ENCODE measurements at regions not wholly inside any gene's neighbourhood (a gene's known extent, or its start where the extent isn't known, plus 50 kb on each side); places are given as distances from the start of the nearest gene placed in this dataset.

DNA sequence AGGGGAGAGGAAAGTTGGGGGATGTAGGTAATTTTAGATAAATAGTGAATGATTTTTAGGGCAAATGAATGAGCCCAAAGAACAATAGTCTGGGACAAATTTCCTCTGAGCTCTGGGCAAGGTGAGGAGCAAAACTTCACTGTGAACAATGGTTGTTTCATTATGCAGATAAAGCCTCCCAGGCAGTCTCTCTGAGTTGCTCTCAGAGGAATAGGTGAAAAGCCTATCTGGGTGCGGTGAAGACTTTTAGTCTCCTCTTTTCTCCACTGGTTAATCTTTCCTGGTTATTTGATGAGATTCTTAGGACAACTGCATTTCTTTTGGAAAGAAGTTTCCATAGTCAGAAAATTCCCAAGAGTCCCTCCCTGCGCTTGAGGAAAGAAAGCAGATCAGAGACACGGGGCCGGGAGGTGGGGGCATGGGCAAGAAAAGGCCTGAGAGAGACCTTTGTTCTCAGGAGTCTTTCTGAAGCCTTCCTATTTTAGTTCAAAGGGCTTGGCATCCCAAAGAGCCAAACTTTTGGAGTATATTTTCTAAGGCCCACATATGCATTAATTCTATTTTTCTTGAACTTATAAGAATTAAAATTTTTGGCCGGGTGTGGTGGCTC lies 353.6 kb upstream of the SLCO3A1 start:
- Histone ChIP-seq H3K27me3 (ENCODE audit: control insufficient read depth, insufficient read depth, low read length, poor library complexity, severe bottlenecking) (no peaks in the 10 kb centered on the region), H3K4me3 (ENCODE audit: low read length) (no peak overlapping the region), H3K9me3 (ENCODE audit: control insufficient read depth, low read length) (no peaks in the 10 kb centered on the region), H3K9ac (ENCODE audit: extremely low read depth, low read length, poor library complexity, severe bottlenecking) (no peak overlapping the region), H3K36me3 (ENCODE audit: control insufficient read depth, insufficient read depth, low read length) (no peaks in the 10 kb centered on the region), H3K27ac (ENCODE audit: low read depth, low read length) (no peak overlapping the region), H3K4me1 (ENCODE audit: control insufficient read depth, insufficient read depth, low read length) (peaks cover 2% of the 10 kb centered on the region)
- Mint-ChIP-seq H3K4me1 (peaks cover 27% of the 10 kb centered on the region), H3K27me3 (ENCODE audit: insufficient read depth) (no peaks in the 10 kb centered on the region), H3K4me3 (peak overlapping the region; percentile 20), H3K36me3 (ENCODE audit: low read depth) (no peaks in the 10 kb centered on the region), H3K27ac (peak overlapping the region; percentile 83), H3K9me3 (peaks cover 20% of the 10 kb centered on the region)
- 71 to 76% methylated on average over 3 to 5 of the region's 5 CpGs for WGBS, 2 experiments (ENCODE audit: insufficient coverage in 1 of 2, insufficient read length in 1 of 2)
- peak; percentile 52 for DNase-seq
- TF ChIP-seq, protein P1, sequence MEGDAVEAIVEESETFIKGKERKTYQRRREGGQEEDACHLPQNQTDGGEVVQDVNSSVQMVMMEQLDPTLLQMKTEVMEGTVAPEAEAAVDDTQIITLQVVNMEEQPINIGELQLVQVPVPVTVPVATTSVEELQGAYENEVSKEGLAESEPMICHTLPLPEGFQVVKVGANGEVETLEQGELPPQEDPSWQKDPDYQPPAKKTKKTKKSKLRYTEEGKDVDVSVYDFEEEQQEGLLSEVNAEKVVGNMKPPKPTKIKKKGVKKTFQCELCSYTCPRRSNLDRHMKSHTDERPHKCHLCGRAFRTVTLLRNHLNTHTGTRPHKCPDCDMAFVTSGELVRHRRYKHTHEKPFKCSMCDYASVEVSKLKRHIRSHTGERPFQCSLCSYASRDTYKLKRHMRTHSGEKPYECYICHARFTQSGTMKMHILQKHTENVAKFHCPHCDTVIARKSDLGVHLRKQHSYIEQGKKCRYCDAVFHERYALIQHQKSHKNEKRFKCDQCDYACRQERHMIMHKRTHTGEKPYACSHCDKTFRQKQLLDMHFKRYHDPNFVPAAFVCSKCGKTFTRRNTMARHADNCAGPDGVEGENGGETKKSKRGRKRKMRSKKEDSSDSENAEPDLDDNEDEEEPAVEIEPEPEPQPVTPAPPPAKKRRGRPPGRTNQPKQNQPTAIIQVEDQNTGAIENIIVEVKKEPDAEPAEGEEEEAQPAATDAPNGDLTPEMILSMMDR (conservative IDR thresholded peaks at IDR 0.05) = no peak

DNA sequence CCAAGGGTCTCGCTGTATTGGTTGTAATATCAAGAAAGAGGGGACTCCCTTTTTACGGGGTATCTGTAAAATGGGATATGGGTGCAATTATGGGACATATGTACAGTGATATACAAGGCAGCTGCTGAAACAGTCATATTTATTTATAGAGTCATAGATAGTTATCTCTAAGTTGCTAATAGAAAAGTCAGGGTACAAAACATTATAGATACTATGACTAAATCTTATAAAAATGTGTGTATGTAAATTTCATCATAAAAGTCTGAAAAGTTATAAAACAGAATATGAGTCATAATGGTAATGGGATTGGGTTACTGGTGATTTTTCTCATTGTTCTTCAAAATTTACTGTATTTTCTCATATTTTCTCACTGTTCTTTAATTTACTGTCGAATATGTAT lies 344.9 kb upstream of the SLCO3A1 start:
- TF ChIP-seq, protein P1 (conservative IDR thresholded peaks at IDR 0.05) = no peak
- H3K9me3 ChIP-seq (ENCODE audit: control insufficient read depth, low read length) = no peaks in the 10 kb centered on the region
- H3K27ac Mint-ChIP-seq = no peak overlapping the region
- H3K9me3 Mint-ChIP-seq = peaks cover 6% of the 10 kb centered on the region
- H3K9ac ChIP-seq (ENCODE audit: extremely low read depth, low read length, poor library complexity, severe bottlenecking) = no peak overlapping the region
- H3K27me3 ChIP-seq (ENCODE audit: control insufficient read depth, insufficient read depth, low read length, poor library complexity, severe bottlenecking) = no peaks in the 10 kb centered on the region
- no peaks in the 10 kb centered on the region for H3K36me3 Mint-ChIP-seq (ENCODE audit: low read depth)
- WGBS, 2 experiments (ENCODE audit: insufficient coverage in 1 of 2, insufficient read length in 1 of 2) = 94% methylated on average over 2 of the region's 3 CpGs; no CpG with 5 or more reads in 1 of the 2 experiments
- H3K27ac ChIP-seq (ENCODE audit: low read depth, low read length) = no peak overlapping the region
- no peak overlapping the region for H3K4me3 ChIP-seq (ENCODE audit: low read length)
- no peaks in the 10 kb centered on the region for H3K4me1 ChIP-seq (ENCODE audit: control insufficient read depth, insufficient read depth, low read length)
- peaks cover 7% of the 10 kb centered on the region for H3K4me1 Mint-ChIP-seq
- no peak for DNase-seq
- peaks cover 3% of the 10 kb centered on the region for H3K27me3 Mint-ChIP-seq (ENCODE audit: insufficient read depth)
- no peak overlapping the region for H3K4me3 Mint-ChIP-seq
- no peaks in the 10 kb centered on the region for H3K36me3 ChIP-seq (ENCODE audit: control insufficient read depth, insufficient read depth, low read length)

DNA sequence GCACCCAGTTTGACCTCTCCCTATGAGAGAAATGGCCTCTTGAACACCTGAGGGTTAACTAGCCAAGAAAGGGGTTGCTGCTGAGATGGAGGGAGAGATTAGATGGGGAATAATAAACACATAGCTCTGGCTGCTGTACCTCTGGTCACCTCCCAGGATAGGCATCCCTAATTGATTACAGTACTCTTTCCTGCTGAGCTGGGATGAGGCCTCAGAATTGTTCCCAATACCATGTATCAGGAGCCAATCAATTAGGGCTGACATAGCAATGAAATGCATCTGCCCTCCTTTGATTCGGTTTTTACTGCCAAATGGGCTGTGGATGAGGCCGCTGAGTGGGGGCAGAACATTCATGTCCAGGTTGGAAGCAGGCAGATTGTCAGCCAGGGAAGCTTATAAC lies 339.4 kb upstream of the SLCO3A1 start:
- Mint-ChIP-seq H3K9me3 (no peaks in the 10 kb centered on the region), H3K27ac (no peak overlapping the region), H3K4me1 (peaks cover 40% of the 10 kb centered on the region), H3K27me3 (ENCODE audit: insufficient read depth) (peaks cover 3% of the 10 kb centered on the region), H3K36me3 (ENCODE audit: low read depth) (no peaks in the 10 kb centered on the region), H3K4me3 (no peak overlapping the region)
- H3K27ac ChIP-seq (ENCODE audit: low read depth, low read length) = no peak overlapping the region
- TF ChIP-seq, protein P1 (conservative IDR thresholded peaks at IDR 0.05) = no peak
- no peaks in the 10 kb centered on the region for H3K27me3 ChIP-seq (ENCODE audit: control insufficient read depth, insufficient read depth, low read length, poor library complexity, severe bottlenecking)
- peaks cover 6% of the 10 kb centered on the region for H3K4me1 ChIP-seq (ENCODE audit: control insufficient read depth, insufficient read depth, low read length)
- no peaks in the 10 kb centered on the region for H3K9me3 ChIP-seq (ENCODE audit: control insufficient read depth, low read length)
- no peaks in the 10 kb centered on the region for H3K36me3 ChIP-seq (ENCODE audit: control insufficient read depth, insufficient read depth, low read length)
- no peak for DNase-seq
- WGBS, 2 experiments (ENCODE audit: insufficient coverage in 1 of 2, insufficient read length in 1 of 2) = 88 to 93% methylated on average over 2 of the region's 2 CpGs
- H3K9ac ChIP-seq (ENCODE audit: extremely low read depth, low read length, poor library complexity, severe bottlenecking) = no peak overlapping the region
- H3K4me3 ChIP-seq (ENCODE audit: low read length) = no peak overlapping the region
